HT-29 (cell line): ENCODE measurements at regions not wholly inside any gene's neighbourhood (a gene's known extent, or its start where the extent isn't known, plus 50 kb on each side); places are given as distances from the start of the nearest gene placed in this dataset.
"Not testable (repeated sequence)": the region's sequence is repeated elsewhere in the genome, so short reads cannot be mapped to it uniquely, and the experiment has no call there.

ENCODE experiments used
- DNase-seq: peaks from one replicate; pipeline ENCODE4 v3.0.0-alpha.2; 2015; ENCODE audit warnings: low spot score

GRCh38 chr17:20633268-20634059 lies 53.9 kb downstream of the CDRT15L2 start:
- DNase-seq: not testable (repeated sequence)

GRCh38 chr17:20640147-20640546 lies 60.6 kb downstream of the CDRT15L2 start:
- DNase-seq: not testable (repeated sequence)

GRCh38 chr17:20646661-20647272 lies 67.2 kb downstream of the CDRT15L2 start:
- peak; percentile 0 for DNase-seq

- not testable (repeated sequence) for DNase-seq
These were observed 69.7 kb downstream of the CDRT15L2 start for GRCh38 chr17:20649097-20649767.

- not testable (repeated sequence) for DNase-seq
These were observed 71.5 kb downstream of the CDRT15L2 start for GRCh38 chr17:20651022-20651421.

- DNase-seq: not testable (repeated sequence)
These were observed 72.2 kb downstream of the CDRT15L2 start for GRCh38 chr17:20651736-20652135.

GRCh38 chr17:20653391-20653790 lies 73.9 kb downstream of the CDRT15L2 start:
- not testable (repeated sequence) for DNase-seq

GRCh38 chr17:20654114-20654513 lies 74.6 kb downstream of the CDRT15L2 start:
- DNase-seq: not testable (repeated sequence)

GRCh38 chr17:20654575-20654974 lies 75.1 kb downstream of the CDRT15L2 start:
- DNase-seq: not testable (repeated sequence)

- DNase-seq: not testable (repeated sequence)
These were observed 85.8 kb downstream of the CDRT15L2 start for GRCh38 chr17:20665103-20665955.

GRCh38 chr17:20666689-20667088 lies 87.2 kb downstream of the CDRT15L2 start:
- not testable (repeated sequence) for DNase-seq

- not testable (repeated sequence) for DNase-seq
These were observed 88.2 kb downstream of the CDRT15L2 start for GRCh38 chr17:20667712-20668111.

- not testable (repeated sequence) for DNase-seq
These were observed 88.8 kb downstream of the CDRT15L2 start for GRCh38 chr17:20668316-20668715.

GRCh38 chr17:20668868-20669267 lies 89.3 kb downstream of the CDRT15L2 start:
- DNase-seq: not testable (repeated sequence)

GRCh38 chr17:20670506-20670905 lies 91.0 kb downstream of the CDRT15L2 start:
- not testable (repeated sequence) for DNase-seq

GRCh38 chr17:20674374-20674773 lies 94.8 kb downstream of the CDRT15L2 start:
- not testable (repeated sequence) for DNase-seq

- DNase-seq: not testable (repeated sequence)
These were observed 96.2 kb downstream of the CDRT15L2 start for GRCh38 chr17:20675707-20676106.

- DNase-seq: not testable (repeated sequence)
These were observed 97.1 kb downstream of the CDRT15L2 start for GRCh38 chr17:20676656-20677055.

- not testable (repeated sequence) for DNase-seq
These were observed 97.9 kb downstream of the CDRT15L2 start for GRCh38 chr17:20677469-20677868.

GRCh38 chr17:20678424-20678823 lies 98.9 kb downstream of the CDRT15L2 start:
- DNase-seq: not testable (repeated sequence)
